ENCODE measurements at regions not wholly inside any gene's neighbourhood (a gene's known extent, or its start where the extent isn't known, plus 50 kb on each side); places are given as distances from the start of the nearest gene placed in this dataset.

DNA sequence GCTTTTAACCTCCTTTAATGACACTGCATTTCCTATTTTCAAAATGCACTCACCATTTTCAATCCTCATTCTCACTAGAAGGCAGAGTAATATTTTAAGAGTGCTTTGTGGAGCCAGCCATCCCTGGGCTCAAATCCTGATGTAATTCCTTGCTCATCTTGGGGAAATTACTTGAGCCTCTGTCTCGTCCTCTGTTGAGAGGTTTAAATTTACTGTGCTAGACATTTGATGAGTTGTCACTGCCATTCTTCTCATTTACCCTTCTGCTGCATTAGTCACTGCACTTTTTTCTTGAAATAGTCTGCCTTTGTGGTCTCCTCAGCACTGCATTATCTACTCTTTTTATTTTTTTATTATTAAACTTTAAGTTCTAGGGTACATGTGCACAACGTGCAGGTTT is 150.0 kb upstream of the HDDC2 start:
- Histone ChIP-seq H2AFZ (ENCODE audit: low read length) (no peak overlapping the region), H3K79me1 (ENCODE audit: low read depth, low read length) (no peaks in the 10 kb centered on the region), H4K91ac (replicated peaks; ENCODE audit: insufficient read length, low read length) (no peak overlapping the region), H3K4me3 (ENCODE audit: extremely low read depth in 1 of 4, insufficient read depth in 2 of 4, low read depth in 3 of 4, low read length in 4 of 4) (no peak overlapping the region), H4K8ac (ENCODE audit: extremely low read depth, insufficient read depth, low read length) (no peak overlapping the region), H3K56ac (replicated peaks; ENCODE audit: insufficient read length, low read depth, low read length) (no peak overlapping the region), H2BK20ac (ENCODE audit: low read length) (no peak overlapping the region), H3K18ac (ENCODE audit: extremely low read depth, low read length) (no peak overlapping the region), H3K9me3 (ENCODE audit: insufficient read depth in 2 of 2, low read depth in 1 of 2, low read length in 1 of 2) (no peaks in the 10 kb centered on the region), H4K20me1 (replicated peaks in 1 of 2; ENCODE audit: control insufficient read depth in 1 of 2, insufficient read depth in 2 of 2, low read length in 2 of 2) (no peaks in the 10 kb centered on the region), H3K36me3 (ENCODE audit: control insufficient read depth in 2 of 4, insufficient read depth in 4 of 4, low read length in 3 of 4) (no peaks in the 10 kb centered on the region), H3K27ac (ENCODE audit: low read depth, low read length) (no peak overlapping the region), H3K79me2 (ENCODE audit: control insufficient read depth in 1 of 2, insufficient read depth in 2 of 2, low read length in 2 of 2) (no peaks in the 10 kb centered on the region), H3K14ac (ENCODE audit: insufficient read length) (no peak overlapping the region), H3K23ac (ENCODE audit: insufficient read length) (no peak overlapping the region), H2BK15ac (ENCODE audit: low read length) (no peak overlapping the region), H2BK12ac (ENCODE audit: low read depth, low read length) (no peak overlapping the region), H3K27me3 (replicated peaks in 1 of 4; ENCODE audit: control insufficient read depth in 3 of 4, extremely low read depth in 1 of 4, insufficient read depth in 3 of 4, low read length in 3 of 4) (no peaks in the 10 kb centered on the region), H4K5ac (ENCODE audit: insufficient read length, low read depth, low read length) (no peak overlapping the region), H3K23me2 (ENCODE audit: low read depth, low read length) (no peaks in the 10 kb centered on the region), H3K4me1 (replicated peaks in 1 of 4; ENCODE audit: control insufficient read depth in 3 of 4, insufficient read depth in 4 of 4, low read length in 3 of 4) (peaks cover 0 to under 1% (median 0%) of the 10 kb centered on the region in 4 experiments; a peak in 1 of 7 replicates), H3K4ac (replicated peaks; ENCODE audit: insufficient read length, low read depth, low read length) (no peak overlapping the region), H3K4me2 (ENCODE audit: insufficient read depth in 1 of 2, low read depth in 2 of 2, low read length in 2 of 2) (no peak overlapping the region), H3K9ac (replicated peaks in 1 of 4; ENCODE audit: extremely low read depth in 1 of 4, low read depth in 3 of 4, low read length in 3 of 4) (no peak overlapping the region), H2BK120ac (replicated peaks; ENCODE audit: low read depth, low read length) (no peak overlapping the region), H2BK5ac (ENCODE audit: low read depth, low read length) (no peak overlapping the region), H2AK5ac (ENCODE audit: low read depth, low read length) (no peak overlapping the region)
- POLR2A ChIA-PET (ENCODE audit: partially characterized antibody): no interaction called here
- TF ChIP-seq CBX5 (IDR thresholded peaks at IDR 0.05; ENCODE audit: low read depth, low read length) (no peak), SUZ12 (IDR thresholded peaks at IDR 0.05; ENCODE audit: low read length) (no peak), JUN (IDR thresholded peaks at IDR 0.05; ENCODE audit: low read depth, low read length) (no peak), SP4 (IDR thresholded peaks at IDR 0.05; ENCODE audit: low read length) (no peak), POLR2AphosphoS5 (IDR thresholded peaks at IDR 0.05; ENCODE audit: low read depth, low read length) (no peak), CEBPB (IDR thresholded peaks at IDR 0.05; ENCODE audit: low read depth, low read length) (no peak), YY1 (IDR thresholded peaks at IDR 0.05; ENCODE audit: low read depth, low read length) (no peak), TEAD4 (IDR thresholded peaks at IDR 0.05; ENCODE audit: low read depth, low read length) (no peak), SAP30 (IDR thresholded peaks at IDR 0.05; ENCODE audit: insufficient read depth, insufficient replicate concordance, low read length) (no peak)
- TF ChIP-seq, protein P1, sequence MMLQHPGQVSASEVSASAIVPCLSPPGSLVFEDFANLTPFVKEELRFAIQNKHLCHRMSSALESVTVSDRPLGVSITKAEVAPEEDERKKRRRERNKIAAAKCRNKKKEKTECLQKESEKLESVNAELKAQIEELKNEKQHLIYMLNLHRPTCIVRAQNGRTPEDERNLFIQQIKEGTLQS (IDR thresholded peaks at IDR 0.05; ENCODE audit: insufficient read depth, low read depth, low read length): no peak
- FAIRE-seq: no peak
- no peak for DNase-seq (ENCODE audit: low read depth in 1 of 2, low spot score in 2 of 2)
- 44% methylated on average over 2 of the region's 2 CpGs; no CpG with 5 or more reads in 1 of the 2 experiments for WGBS, 2 experiments (ENCODE audit: extremely low coverage in 1 of 2, insufficient coverage in 1 of 2, insufficient read length in 1 of 2, insufficient replicate concordance in 2 of 2, low coverage in 1 of 2, low lambda C conversion rate in 2 of 2, missing lambda C conversion rate in 1 of 2)
- CTCF ChIA-PET (ENCODE audit: partially characterized antibody): no interaction called here

All from H1 (cell line).